ENCODE measurements at regions not wholly inside any gene's neighbourhood (a gene's known extent, or its start where the extent isn't known, plus 50 kb on each side); places are given as distances from the start of the nearest gene placed in this dataset.
"Not testable (repeated sequence)": the region's sequence is repeated elsewhere in the genome, so short reads cannot be mapped to it uniquely, and the experiment has no call there.

GRCh38 chr22:45061332-45061731, 51.5 kb upstream of the PHF21B start:
- no peak for DNase-seq (ENCODE audit: low read depth in 2 of 2, low spot score in 1 of 2)

- DNase-seq (ENCODE audit: low read depth in 2 of 2, low spot score in 1 of 2) = peak in 1 of 2 donors; percentile 16
Observed at GRCh38 chr22:45064313-45065278, 54.8 kb upstream of the PHF21B start.

- DNase-seq (ENCODE audit: low read depth in 2 of 2, low spot score in 1 of 2) = no peak
Observed at GRCh38 chr22:45065726-45066125, 55.9 kb upstream of the PHF21B start.

- no peak for DNase-seq (ENCODE audit: low read depth in 2 of 2, low spot score in 1 of 2)
Observed at GRCh38 chr22:45067731-45068130, 57.9 kb upstream of the PHF21B start.

GRCh38 chr22:45069925-45070324, 60.1 kb upstream of the PHF21B start:
- DNase-seq (ENCODE audit: low read depth in 2 of 2, low spot score in 1 of 2) = no peak

GRCh38 chr22:45071618-45072017, 61.8 kb upstream of the PHF21B start:
- no peak for DNase-seq (ENCODE audit: low read depth in 2 of 2, low spot score in 1 of 2)

GRCh38 chr22:45072322-45072903, 62.6 kb upstream of the PHF21B start:
- DNase-seq (ENCODE audit: low read depth in 2 of 2, low spot score in 1 of 2) = no peak

GRCh38 chr22:45073064-45073463, 63.3 kb upstream of the PHF21B start:
- DNase-seq (ENCODE audit: low read depth in 2 of 2, low spot score in 1 of 2) = no peak

GRCh38 chr22:45077286-45077685, 67.5 kb upstream of the PHF21B start:
- no peak for DNase-seq (ENCODE audit: low read depth in 2 of 2, low spot score in 1 of 2)

GRCh38 chr22:45077826-45078334, 68.1 kb upstream of the PHF21B start:
- no peak for DNase-seq (ENCODE audit: low read depth in 2 of 2, low spot score in 1 of 2)

- DNase-seq (ENCODE audit: low read depth in 2 of 2, low spot score in 1 of 2) = no peak
Observed at GRCh38 chr22:45082795-45083194, 73.0 kb upstream of the PHF21B start.

- DNase-seq (ENCODE audit: low read depth in 2 of 2, low spot score in 1 of 2) = no peak
Observed at GRCh38 chr22:45083659-45084305, 74.0 kb upstream of the PHF21B start.

- DNase-seq (ENCODE audit: low read depth in 2 of 2, low spot score in 1 of 2) = no peak
Observed at GRCh38 chr22:45084400-45084920, 74.7 kb upstream of the PHF21B start.

- no peak for DNase-seq (ENCODE audit: low read depth in 2 of 2, low spot score in 1 of 2)
Observed at GRCh38 chr22:45087802-45088201, 75.9 kb upstream of the NUP50 start.

GRCh38 chr22:45088576-45088975, 75.1 kb upstream of the NUP50 start:
- no peak for DNase-seq (ENCODE audit: low read depth in 2 of 2, low spot score in 1 of 2)

- no peak for DNase-seq (ENCODE audit: low read depth in 2 of 2, low spot score in 1 of 2)
Observed at GRCh38 chr22:45090497-45090910, 73.2 kb upstream of the NUP50 start.

- no peak for DNase-seq (ENCODE audit: low read depth in 2 of 2, low spot score in 1 of 2)
Observed at GRCh38 chr22:45091254-45091854, 72.4 kb upstream of the NUP50 start.

- DNase-seq (ENCODE audit: low read depth in 2 of 2, low spot score in 1 of 2) = not testable (repeated sequence)
Observed at GRCh38 chr22:45091875-45092274, 71.8 kb upstream of the NUP50 start.

- DNase-seq (ENCODE audit: low read depth in 2 of 2, low spot score in 1 of 2) = no peak
Observed at GRCh38 chr22:45092644-45093043, 71.1 kb upstream of the NUP50 start.

GRCh38 chr22:45093609-45094008, 70.1 kb upstream of the NUP50 start:
- no peak for DNase-seq (ENCODE audit: low read depth in 2 of 2, low spot score in 1 of 2)

GRCh38 chr22:45094081-45094720, 69.5 kb upstream of the NUP50 start:
- no peak for DNase-seq (ENCODE audit: low read depth in 2 of 2, low spot score in 1 of 2)

All from stimulated activated CD8-positive, alpha-beta memory T cell treated with anti-CD3 and anti-CD28 coated beads, Interleukin-4, amount 100 ng/mL, for 4 hours (primary cell).